HG03342 (cell line): ENCODE measurements at regions not wholly inside any gene's neighbourhood (a gene's known extent, or its start where the extent isn't known, plus 50 kb on each side); places are given as distances from the start of the nearest gene placed in this dataset.
"Not testable (repeated sequence)": the region's sequence is repeated elsewhere in the genome, so short reads cannot be mapped to it uniquely, and the experiment has no call there.

Experiments
- ATAC-seq: cut with Tn5 transposase; IDR thresholded peaks from one replicate; pipeline ENCODE4 v1.9.1; 2021; ENCODE audit warnings: mild to moderate bottlenecking, moderate library complexity; ENCODE audit not compliant: unreplicated experiment

DNA sequence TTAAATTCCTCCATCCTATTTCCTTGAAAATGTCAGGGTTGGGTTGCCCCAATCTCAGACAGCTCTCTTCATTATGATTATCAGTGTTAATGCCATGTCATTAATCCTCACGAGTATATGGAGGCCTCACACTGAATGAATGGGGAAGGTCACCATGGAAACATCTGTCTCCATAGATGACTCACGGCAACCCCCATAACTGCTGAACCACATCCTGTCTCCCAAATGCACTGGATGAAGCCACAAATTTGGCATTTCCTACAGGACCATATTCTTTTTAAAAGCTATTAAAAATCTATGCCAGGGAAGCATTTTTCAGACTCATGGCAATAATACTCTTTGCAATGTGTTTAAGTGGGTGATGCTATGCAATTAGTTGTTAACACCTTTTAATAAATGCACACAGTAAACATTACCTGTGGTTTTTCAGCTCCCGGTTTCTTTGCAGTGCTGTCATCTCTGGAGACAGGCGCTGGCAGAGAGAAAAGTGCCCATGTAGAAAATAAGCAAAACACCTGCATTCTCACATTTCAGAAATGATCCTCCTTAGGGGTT lies 80.1 kb upstream of the PTPRK start:
- ATAC-seq, result peak; percentile 68

GRCh38 chr6:128599036-128599435 lies 78.6 kb upstream of the PTPRK start:
- no peak for ATAC-seq

- no peak for ATAC-seq
Observed at GRCh38 chr6:128598571-128598970, 78.2 kb upstream of the PTPRK start.

DNA sequence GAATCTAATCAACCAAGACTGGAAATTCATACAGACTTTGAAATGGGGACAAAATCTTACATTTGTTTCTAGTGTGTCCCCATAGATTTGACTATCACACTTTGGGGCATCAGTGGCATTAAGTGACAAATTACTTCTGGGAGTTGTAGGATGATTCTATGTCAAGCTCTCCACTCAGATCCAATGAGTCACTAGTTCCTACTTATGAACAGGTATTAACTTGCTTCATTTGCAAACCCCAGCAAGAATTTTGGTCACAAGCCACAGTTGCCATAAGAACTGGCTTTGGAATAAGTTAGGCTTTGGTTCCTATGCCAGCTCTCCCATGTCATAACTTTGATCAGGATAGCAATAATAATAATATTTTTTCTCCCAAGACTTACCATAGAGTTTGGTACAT lies 77.6 kb upstream of the PTPRK start:
- ATAC-seq, result no peak

GRCh38 chr6:128597004-128597403 lies 76.6 kb upstream of the PTPRK start:
- ATAC-seq, result no peak

- no peak for ATAC-seq
Observed at GRCh38 chr6:128595544-128595943, 75.1 kb upstream of the PTPRK start.

GRCh38 chr6:128586095-128586494 lies 65.7 kb upstream of the PTPRK start:
- ATAC-seq, result no peak

- ATAC-seq, result no peak
Observed at GRCh38 chr6:128580224-128581110, 60.1 kb upstream of the PTPRK start.

DNA sequence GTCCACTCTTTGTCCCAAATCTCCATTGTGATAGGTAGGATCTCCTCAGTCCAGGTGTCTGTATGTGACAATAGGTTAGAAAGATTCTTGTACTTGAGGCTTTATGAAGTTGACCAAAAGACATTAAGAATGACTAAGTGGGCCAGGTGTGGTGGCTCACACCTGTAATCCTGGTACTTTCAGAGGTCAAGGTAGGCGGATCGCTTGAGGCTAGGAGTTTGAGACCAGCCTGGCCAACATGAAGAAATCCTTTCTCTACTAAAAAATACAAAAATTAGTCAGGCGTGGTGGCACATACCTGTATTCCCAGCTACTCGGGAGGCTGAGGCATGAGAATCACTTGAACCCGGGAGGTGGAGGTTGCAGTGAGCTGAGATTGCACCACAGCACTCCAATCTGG lies 54.9 kb upstream of the PTPRK start:
- ATAC-seq, result not testable (repeated sequence)

DNA sequence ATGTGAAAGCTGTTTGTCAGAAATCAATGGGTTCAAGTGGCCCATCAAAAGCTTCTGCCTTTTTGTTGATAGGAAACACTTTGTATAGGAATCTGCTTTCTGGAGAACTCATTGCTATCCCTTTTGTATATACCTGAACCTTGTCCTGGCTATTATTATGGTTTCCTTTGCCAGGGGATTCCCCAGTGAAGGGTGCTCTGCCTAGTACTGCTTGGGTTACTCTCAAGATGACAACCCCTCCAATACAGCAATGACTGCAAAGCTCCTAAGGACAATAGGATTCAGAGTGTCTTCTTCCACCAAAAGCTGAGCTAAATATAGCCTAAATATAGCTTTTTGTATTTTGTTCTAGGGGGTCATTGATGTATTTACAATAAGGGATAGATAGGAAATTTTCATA lies 54.0 kb upstream of the PTPRK start:
- no peak for ATAC-seq

DNA sequence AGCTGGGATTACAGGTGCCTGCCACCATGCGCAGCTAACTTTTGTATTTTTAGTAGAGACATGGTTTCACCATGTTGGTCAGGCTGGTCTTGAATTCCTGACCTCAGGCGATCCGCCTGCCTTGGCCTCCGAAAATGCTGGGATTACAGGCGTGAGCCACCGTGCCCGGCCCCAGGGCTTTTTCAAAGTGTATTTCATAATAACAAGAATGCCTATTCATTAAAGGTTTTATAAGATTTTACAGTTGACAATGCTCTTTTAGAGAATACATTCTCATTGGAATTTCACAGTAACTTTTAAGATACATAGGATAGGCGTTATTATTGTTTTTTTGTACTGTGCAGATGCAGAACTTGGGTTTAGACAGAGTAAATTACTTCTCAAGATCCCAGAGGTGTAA lies 52.6 kb upstream of the PTPRK start:
- no peak for ATAC-seq

DNA sequence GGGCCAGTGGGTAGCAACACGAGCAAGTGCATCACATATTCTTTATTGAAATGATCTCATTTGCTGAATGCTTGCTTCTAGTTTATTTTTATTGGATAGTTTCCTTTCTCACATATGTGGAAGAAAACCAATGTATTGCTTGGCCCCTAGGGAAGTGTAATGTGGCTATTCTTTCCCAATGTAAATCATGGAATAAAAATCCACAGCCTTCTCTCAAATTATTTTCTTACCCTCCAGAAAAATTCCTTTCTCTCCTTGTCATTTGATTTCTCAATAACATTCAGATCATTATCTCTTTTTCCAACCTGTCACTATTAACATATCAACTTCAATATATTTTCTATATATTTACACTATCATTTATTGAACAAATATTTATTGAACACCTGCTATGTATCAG lies 51.9 kb upstream of the PTPRK start:
- no peak for ATAC-seq

GRCh38 chr6:128570680-128571063 lies 50.3 kb upstream of the PTPRK start:
- ATAC-seq, result no peak

GRCh38 chr6:128569732-128570679 lies 49.6 kb upstream of the PTPRK start:
- no peak for ATAC-seq
